NB4 (cell line): ENCODE measurements at regions not wholly inside any gene's neighbourhood (a gene's known extent, or its start where the extent isn't known, plus 50 kb on each side); places are given as distances from the start of the nearest gene placed in this dataset.

ENCODE experiments used
- CTCF ChIP-seq: IDR thresholded peaks from one replicate; pipeline ENCODE4 v1.5.1; 2012; ENCODE audit warnings: low read depth, low read length
- MAX ChIP-seq: IDR thresholded peaks from 2 replicates; pipeline ENCODE4 v1.6.1; 2011; ENCODE audit warnings: low read depth, low read length
- MYC ChIP-seq: IDR thresholded peaks from 2 replicates; pipeline ENCODE4 v1.6.1; 2011; ENCODE audit warnings: low read depth, low read length
- POLR2A ChIP-seq: IDR thresholded peaks from 2 replicates; pipeline ENCODE4 v1.6.1; 2011; ENCODE audit warnings: mild to moderate bottlenecking; ENCODE audit not compliant: insufficient read length; ENCODE audit errors: extremely low read depth

GRCh38 chr20:61027218-61027617, 224.8 kb upstream of the CDH4 start:
- no peak for TF ChIP-seq CTCF
- no peak for TF ChIP-seq POLR2A
- TF ChIP-seq MYC: no peak
- TF ChIP-seq MAX: no peak
